Heart left ventricle (tissue), 16 donors: ENCODE measurements at regions not wholly inside any gene's neighbourhood (a gene's known extent, or its start where the extent isn't known, plus 50 kb on each side); places are given as distances from the start of the nearest gene placed in this dataset.

ENCODE experiments used
- ATAC-seq, 4 donors: fragments of 200-7000 bp; cut with Tn5 transposase; one replicate each; pipeline ENCODE4 v1.9.1; 2020 to 2022; ENCODE audit warnings: moderate library complexity in 4 of 4, mild to moderate bottlenecking in 3 of 4, moderate number of reproducible peaks in 1 of 4
- DNase-seq, 5 donors: peaks; one replicate each; pipeline ENCODE4 v3.0.0-alpha.2; 2020
- H3K27ac ChIP-seq, 12 donors: fragments of 200-600 bp; sonication (generic) in 4 of 12; one replicate each; pipeline versions ENCODE4 v1.5.0 to v1.8.0; 2016 to 2022; ENCODE audit warnings: mild to moderate bottlenecking in 2 of 12
- H3K27me3 ChIP-seq, 9 donors: fragments of 200-600 bp; sonication (generic) in 2 of 9; one replicate each; pipeline versions ENCODE4 v1.5.1 to v1.8.0; 2016 to 2022; ENCODE audit warnings: mild to moderate bottlenecking in 3 of 9
- H3K36me3 ChIP-seq, 9 donors: fragments of 200-600 bp; sonication (generic) in 2 of 9; one replicate each; pipeline versions ENCODE4 v1.5.0 to v1.8.0; 2018 to 2022; ENCODE audit warnings: mild to moderate bottlenecking in 2 of 9
- H3K4me1 ChIP-seq, 12 donors: fragments of 200-600 bp; sonication (generic) in 4 of 12; one replicate each; pipeline versions ENCODE4 v1.5.0 to v1.8.0; 2016 to 2022; ENCODE audit warnings: mild to moderate bottlenecking in 3 of 12
- H3K4me3 ChIP-seq, 12 donors: fragments of 200-600 bp; sonication (generic) in 4 of 12; one replicate each; pipeline versions ENCODE4 v1.5.0 to v1.8.0; 2017 to 2022; ENCODE audit warnings: mild to moderate bottlenecking in 9 of 12, moderate library complexity in 4 of 12
- H3K9me3 ChIP-seq, 12 donors: fragments of 200-600 bp; sonication (generic) in 4 of 12; one replicate each; pipeline versions ENCODE4 v1.5.0 to v1.8.0; 2016 to 2022; ENCODE audit warnings: mild to moderate bottlenecking in 1 of 12
- CTCF ChIP-seq, 12 donors: fragments of 200-600 bp; sonication (generic) in 4 of 12; IDR thresholded peaks; one replicate each; pipeline versions ENCODE4 v1.5.0 to v1.8.0; 2018 to 2022; ENCODE audit warnings: antibody characterized with exemption in 12 of 12, mild to moderate bottlenecking in 5 of 12
- POLR2A ChIP-seq, 2 donors: fragments of 450-650 bp; IDR thresholded peaks; one replicate each; pipeline ENCODE4 v1.6.1; 2017; ENCODE audit warnings: antibody characterized with exemption in 2 of 2, mild to moderate bottlenecking in 2 of 2, moderate library complexity in 2 of 2
- WGBS, 4 donors: extraction: QIAGEN DNeasy Blood & Tissue Kit in 2 of 4; methylation state at CpG; one replicate each; pipeline versions ENCODE4 v1.1.5 to v1.1.7; 2013 to 2018; 5-methylcytosine and 5-hydroxymethylcytosine counted together
- intact Hi-C, 10 donors: fragments of 100-400 bp; cut with DNase I; formaldehyde crosslinking; loops; one replicate each; pipeline versions ENCODE4 v1.11.1 to v1.14.2; 2022
- donor health status: ischemic (EF 13 %, LVEDD 7.1; RV severe dilation, severe dysfunction).
- donor health status: healthy with polysubstance abuse.
- donor health status: DM: no; HTN: yes; CAD: no.
- donor health status: DM: no; HTN: no; CAD: no.
- donor health status: ischemic (EF 25% LVEDD 6.9; RV normal size, moderate dysfunction).
- donor health status: ischemic (EF 25% LVEDD 5.7; RV mildly dilated, moderate dysfunction).
- donor health status: healthy.
- donor health status: DM: yes; HTN: yes; CAD: no.
- donor health status: ischemic (EF 35%, LVEDD 5.7; RV mildly dilated, moderate dysfunction).
- donor health status: nonischemic (EF 11% LVEDD 7.7; RV severe dilation, severe dysfunction).
- donor health status: DM: yes; HTN: yes; CAD: no.
- donor health status: PGD.
- donor health status: ischemic (EF 29% LVEDD 5.4; RV normal size, mild dysfunction).
- donor health status: nonischemic (EF 23%, LVEDD 6.1; RV moderate dilation, normal function).

DNA sequence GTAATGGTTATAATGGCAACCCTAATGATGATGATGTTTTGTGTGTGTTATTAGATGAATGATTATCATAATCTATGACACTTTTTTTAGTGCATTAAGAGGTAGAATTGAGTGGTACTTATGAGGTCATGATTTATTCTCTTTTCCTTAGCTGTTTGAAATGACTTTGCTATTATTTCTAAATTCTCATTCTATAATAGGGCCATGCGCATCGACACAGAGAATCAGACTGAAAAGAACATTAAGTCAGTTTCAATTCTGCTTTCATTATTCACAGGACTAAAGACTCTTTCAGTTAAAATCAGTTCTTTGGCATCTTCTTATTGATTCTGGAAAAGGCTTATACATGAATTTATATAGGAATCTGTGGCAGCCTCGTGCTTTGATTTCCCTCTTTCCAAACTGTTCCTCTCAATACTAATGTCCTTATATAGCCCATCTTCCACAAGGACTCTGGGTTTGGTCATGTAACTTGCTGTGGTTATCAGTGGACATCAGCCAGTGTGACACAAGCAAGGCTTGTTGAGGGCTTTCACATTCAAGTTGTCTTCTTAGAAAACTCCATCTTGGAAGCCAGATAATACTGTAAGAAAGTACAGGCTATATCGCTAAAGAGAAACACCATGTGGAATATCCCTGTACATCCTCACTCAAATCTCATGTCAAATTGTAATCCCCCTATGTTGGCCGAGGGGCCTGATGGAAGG, 140.3 kb upstream of the CHD1 start:
- H3K27me3 ChIP-seq: no peaks in the 10 kb centered on the region
- no peak overlapping the region for H3K4me3 ChIP-seq
- WGBS, 4 donors: 85 to 90% (median 86%) methylated on average over 5 of the region's 5 CpGs
- no peak overlapping the region for H3K27ac ChIP-seq
- H3K9me3 ChIP-seq: peaks cover 0 to 7% (median 0%) of the 10 kb centered on the region in 12 donors
- ATAC-seq (no peak), DNase-seq (no peak)
- TF ChIP-seq CTCF (IDR thresholded peaks at IDR 0.05) (no peak), POLR2A (IDR thresholded peaks at IDR 0.05) (no peak)
- intact Hi-C loops: loop anchor here in 2 of 10 donors (10.0 kb wide), 1 partner anchor 164 kb away; no protein-coding TSS in a partner anchor
- no peaks in the 10 kb centered on the region for H3K4me1 ChIP-seq
- no peaks in the 10 kb centered on the region for H3K36me3 ChIP-seq

DNA sequence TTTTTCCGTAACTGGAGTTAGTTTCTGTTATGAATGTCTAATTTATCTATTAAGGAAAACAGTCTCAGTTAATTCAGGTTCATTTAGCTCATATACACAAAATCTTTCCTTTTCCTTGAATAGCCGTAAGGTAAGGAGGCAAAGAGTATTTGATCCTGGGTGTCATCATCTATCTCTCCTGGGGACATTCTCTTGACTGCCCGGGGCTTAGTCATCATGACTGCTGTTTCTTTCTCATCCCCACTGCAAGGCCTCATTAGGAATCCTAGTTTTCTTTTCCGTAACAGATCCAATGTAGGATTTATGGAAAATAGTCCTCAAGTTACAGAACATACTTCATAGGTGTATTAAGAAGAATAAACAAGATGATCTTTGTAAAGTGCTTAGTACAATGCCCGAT, 134.9 kb upstream of the CHD1 start:
- intact Hi-C loops: loop anchor here in 2 of 10 donors (10.0 kb wide), 1 partner anchor 159 kb away; no protein-coding TSS in a partner anchor
- no peak overlapping the region for H3K27ac ChIP-seq
- H3K9me3 ChIP-seq: no peaks in the 10 kb centered on the region
- TF ChIP-seq CTCF (IDR thresholded peaks at IDR 0.05): no peak
- no peak for TF ChIP-seq POLR2A (IDR thresholded peaks at IDR 0.05)
- DNase-seq (no peak), ATAC-seq (no peak)
- H3K36me3 ChIP-seq: no peaks in the 10 kb centered on the region
- 91 to 95% (median 94%) methylated on average over 5 of the region's 5 CpGs for WGBS, 4 donors
- H3K4me1 ChIP-seq: peaks cover 0 to 9% (median 0%) of the 10 kb centered on the region in 12 donors
- no peak overlapping the region for H3K4me3 ChIP-seq
- no peaks in the 10 kb centered on the region for H3K27me3 ChIP-seq

GRCh38 chr5:99061711-99062110, 132.9 kb upstream of the CHD1 start:
- Histone ChIP-seq H3K36me3 (no peaks in the 10 kb centered on the region), H3K4me1 (peaks cover 0 to 9% (median 0%) of the 10 kb centered on the region in 12 donors), H3K4me3 (no peak overlapping the region), H3K27me3 (no peaks in the 10 kb centered on the region), H3K9me3 (no peaks in the 10 kb centered on the region), H3K27ac (no peak overlapping the region)
- intact Hi-C loops: loop anchor here in 4 of 10 donors (2.0 to 10.0 kb wide), 3 partner anchors 29 to 157 kb away; no protein-coding TSS in a partner anchor
- no peak for ATAC-seq
- 23 to 37% (median 32%) methylated on average over 2 of the region's 2 CpGs for WGBS, 4 donors
- DNase-seq: no peak
- TF ChIP-seq CTCF (IDR thresholded peaks at IDR 0.05) (no peak), POLR2A (IDR thresholded peaks at IDR 0.05) (no peak)

GRCh38 chr5:99061299-99061698, 132.5 kb upstream of the CHD1 start:
- peak in 1 of 5 donors; percentile 26 for DNase-seq
- no peaks in the 10 kb centered on the region for H3K27me3 ChIP-seq
- TF ChIP-seq CTCF (IDR thresholded peaks at IDR 0.05): no peak
- no peak for TF ChIP-seq POLR2A (IDR thresholded peaks at IDR 0.05)
- no peak for ATAC-seq
- 32 to 45% (median 43%) methylated on average over 2 of the region's 2 CpGs for WGBS, 4 donors
- no peak overlapping the region for H3K27ac ChIP-seq
- H3K4me3 ChIP-seq: no peak overlapping the region
- H3K36me3 ChIP-seq: no peaks in the 10 kb centered on the region
- H3K4me1 ChIP-seq: peaks cover 0 to 9% (median 0%) of the 10 kb centered on the region in 12 donors
- no peaks in the 10 kb centered on the region for H3K9me3 ChIP-seq
- intact Hi-C loops: loop anchor here in 4 of 10 donors (2.0 to 10.0 kb wide), 3 partner anchors 28 to 156 kb away; no protein-coding TSS in a partner anchor
